Caki2 (cell line): ENCODE measurements at regions not wholly inside any gene's neighbourhood (a gene's known extent, or its start where the extent isn't known, plus 50 kb on each side); places are given as distances from the start of the nearest gene placed in this dataset.
"Not testable (repeated sequence)": the region's sequence is repeated elsewhere in the genome, so short reads cannot be mapped to it uniquely, and the experiment has no call there.

ENCODE experiments used
- DNase-seq: peaks from one replicate; pipeline ENCODE4 v3.0.0-alpha.2; 2015; ENCODE audit warnings: low read depth
- in situ Hi-C: cut with HindIII; loops from 2 replicates; pipeline ENCODE4 v1.10.0; 2016; ENCODE audit warnings: low sequenced_read_pairs, low pct_unique_long_range_greater_than_20kb, mixed read lengths

DNA sequence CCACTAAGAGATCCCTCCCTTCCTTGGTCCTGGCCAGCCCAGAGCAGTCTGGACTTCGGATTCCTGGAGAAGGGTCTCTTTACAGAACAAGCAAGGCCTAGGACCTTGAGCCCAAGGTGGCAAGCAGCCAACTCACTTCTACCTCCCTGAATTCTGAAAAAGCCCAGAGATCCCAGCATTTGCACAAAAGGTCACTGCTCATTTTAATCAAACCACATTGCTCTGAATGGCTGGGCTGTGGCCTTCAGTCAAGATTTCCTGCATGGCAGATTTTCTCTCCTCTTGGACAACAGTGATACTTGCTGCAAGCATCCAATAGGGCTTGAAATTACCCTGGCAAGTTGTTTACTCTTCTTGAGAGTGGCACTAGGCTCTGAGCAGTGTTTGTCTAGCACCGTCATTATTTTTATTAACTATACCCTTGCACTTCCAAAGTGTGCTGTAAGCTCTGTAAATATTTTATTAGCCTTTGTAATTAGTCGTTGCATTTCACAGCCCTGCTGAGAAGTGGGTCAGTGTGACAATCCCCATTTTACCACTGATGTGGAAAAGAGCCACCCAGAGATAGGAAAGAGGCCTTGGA lies 274.7 kb upstream of the CTNNB1 start:
- in situ Hi-C loops, result no loop called here
- peak; percentile 31 for DNase-seq

- in situ Hi-C loops, result no loop called here
- no peak for DNase-seq
Measured at GRCh38 chr3:40925231-40925630, 274.1 kb upstream of the CTNNB1 start.

GRCh38 chr3:40930131-40930538 lies 269.2 kb upstream of the CTNNB1 start:
- DNase-seq, result no peak
- in situ Hi-C loops, result no loop called here

- DNase-seq, result no peak
- in situ Hi-C loops, result no loop called here
Measured at GRCh38 chr3:40930756-40931155, 268.5 kb upstream of the CTNNB1 start.

DNA sequence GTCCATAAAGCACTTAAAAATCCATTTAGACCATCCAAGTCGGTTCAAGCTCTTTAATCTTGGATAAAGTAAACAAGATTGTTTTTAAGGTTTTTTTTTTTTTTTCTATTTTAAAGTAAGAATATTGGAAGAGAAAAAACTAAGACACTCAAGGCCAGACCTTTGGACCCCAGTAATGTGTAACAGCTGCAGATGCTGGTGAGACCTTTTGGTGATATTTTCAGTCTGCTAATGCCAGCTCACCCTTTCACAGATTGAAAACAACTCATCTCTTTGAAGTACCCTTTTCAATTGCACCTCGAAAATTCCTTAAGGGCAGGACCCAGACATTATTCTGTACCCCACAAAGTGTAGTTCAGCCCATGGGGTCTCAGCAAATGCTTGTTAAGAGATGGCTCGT lies 260.7 kb upstream of the CTNNB1 start:
- DNase-seq, result no peak
- in situ Hi-C loops, result no loop called here

- in situ Hi-C loops, result no loop called here
Measured at GRCh38 chr3:40939030-40939740, 260.1 kb upstream of the CTNNB1 start.

GRCh38 chr3:40939741-40940130 lies 259.6 kb upstream of the CTNNB1 start:
- in situ Hi-C loops, result no loop called here

More at GRCh38 chr3:40939030-40939740, 260.1 kb upstream of the CTNNB1 start:
- DNase-seq, result no peak

GRCh38 chr3:40940651-40941050 lies 258.7 kb upstream of the CTNNB1 start:
- in situ Hi-C loops, result no loop called here
- DNase-seq, result no peak

More at GRCh38 chr3:40939741-40940130, 259.6 kb upstream of the CTNNB1 start:
- no peak for DNase-seq

DNA sequence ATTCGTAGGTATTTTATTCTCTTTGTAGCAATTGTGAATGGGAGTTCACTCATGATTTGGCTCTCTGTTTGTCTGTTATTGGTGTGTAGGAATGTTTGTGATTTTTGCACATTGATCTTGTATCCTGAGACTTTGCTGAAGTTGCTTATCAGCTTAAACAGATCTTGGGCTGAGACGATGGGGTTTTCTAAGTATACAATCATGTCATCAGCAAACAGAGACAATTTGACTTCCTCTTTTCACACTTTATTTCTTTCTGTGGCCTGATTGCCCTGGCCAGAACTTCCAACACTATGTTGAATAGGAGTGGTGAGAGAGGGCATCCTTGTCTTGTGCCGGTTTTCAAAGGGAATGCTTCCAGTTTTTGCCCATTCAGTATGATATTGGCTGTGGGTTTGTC lies 252.3 kb upstream of the CTNNB1 start:
- DNase-seq, in situ Hi-C loops: not testable (repeated sequence)

GRCh38 chr3:40949347-40949746 lies 250.0 kb upstream of the CTNNB1 start:
- in situ Hi-C loops, DNase-seq: not testable (repeated sequence)

DNA sequence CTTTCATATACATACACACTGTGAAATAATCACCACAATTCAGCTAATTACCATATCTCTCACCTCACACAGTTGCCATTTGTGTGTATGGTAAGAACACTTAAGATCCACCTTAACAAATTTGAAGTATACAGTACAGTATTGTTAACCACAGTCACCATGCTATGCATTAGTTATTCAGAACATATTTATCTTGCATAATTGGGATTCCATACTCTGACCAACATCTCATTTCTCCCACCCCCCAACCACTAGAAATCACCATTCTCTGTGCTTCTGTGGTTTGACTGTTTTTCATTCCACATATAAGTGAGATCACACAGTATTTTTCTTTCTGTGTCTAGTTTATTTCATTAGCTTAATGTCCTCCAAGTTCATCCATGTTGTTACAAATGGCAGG lies 247.7 kb upstream of the CTNNB1 start:
- in situ Hi-C loops, result no loop called here

DNA sequence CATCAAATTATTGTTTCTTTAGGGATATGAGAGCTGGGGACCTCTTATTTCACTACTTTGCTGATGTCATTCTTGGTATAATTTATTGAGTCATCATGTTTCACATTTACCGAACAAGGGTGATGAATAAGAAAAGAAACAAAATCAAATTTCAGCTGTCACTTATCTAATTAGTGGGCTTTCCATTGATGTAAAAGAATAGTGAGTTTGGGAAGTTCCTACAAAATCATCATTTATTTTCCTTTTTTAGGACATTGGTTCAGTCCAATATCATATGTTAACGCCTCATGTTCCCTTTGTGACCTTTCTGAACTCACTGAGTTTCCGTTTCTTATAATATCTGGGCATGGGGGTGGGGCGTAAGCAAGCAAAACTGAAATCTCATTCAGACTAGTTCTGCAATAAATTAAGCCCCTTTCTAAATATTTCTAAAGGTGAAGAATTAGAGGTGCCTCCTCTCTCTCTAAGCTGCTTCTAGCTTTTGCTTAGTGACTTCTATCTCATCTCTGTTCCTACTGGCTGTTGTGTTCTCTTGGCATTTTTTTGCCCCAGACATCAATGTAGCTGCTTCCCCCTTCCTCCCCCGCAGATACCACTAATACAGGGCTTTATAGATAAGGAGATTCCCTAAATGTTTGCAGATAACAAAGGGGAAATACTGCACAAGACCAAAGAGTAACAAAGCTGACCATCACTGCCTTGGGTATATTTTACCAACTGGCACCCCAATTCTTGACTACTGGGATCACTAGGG lies 238.0 kb upstream of the CTNNB1 start:
- DNase-seq, result no peak
- in situ Hi-C loops, result no loop called here

More for the DNA sequence above, 247.7 kb upstream of the CTNNB1 start:
- no peak for DNase-seq

GRCh38 chr3:40962721-40963120 lies 236.6 kb upstream of the CTNNB1 start:
- in situ Hi-C loops, result no loop called here
- no peak for DNase-seq

- DNase-seq, result no peak
- in situ Hi-C loops, result no loop called here
Measured at GRCh38 chr3:40968666-40969065, 230.6 kb upstream of the CTNNB1 start.

- DNase-seq, result no peak
- in situ Hi-C loops, result no loop called here
Measured at GRCh38 chr3:40969341-40969740, 230.0 kb upstream of the CTNNB1 start.

- in situ Hi-C loops, result no loop called here
- DNase-seq, result no peak
Measured at GRCh38 chr3:40969756-40970466, 229.4 kb upstream of the CTNNB1 start.

- in situ Hi-C loops, result no loop called here
- DNase-seq, result peak; percentile 97
Measured at GRCh38 chr3:40971191-40972168, 227.8 kb upstream of the CTNNB1 start.

DNA sequence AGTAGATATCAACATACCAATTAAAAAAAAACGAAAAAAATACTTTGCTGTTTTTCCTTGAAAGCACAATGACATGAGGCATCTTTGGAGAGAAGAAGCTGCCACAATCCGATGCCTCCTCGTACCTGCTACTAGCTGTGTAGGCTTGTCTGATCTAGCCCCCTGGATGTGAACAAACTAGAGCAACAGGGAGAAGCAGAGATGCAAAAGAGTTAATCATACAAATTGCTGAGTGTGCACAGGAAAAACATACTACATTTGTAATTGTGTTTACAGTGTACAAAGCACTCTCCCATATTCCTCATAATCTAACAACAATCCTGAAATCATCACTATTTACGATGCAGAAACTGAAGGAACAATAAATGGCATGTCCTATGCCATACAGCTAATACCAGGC lies 227.0 kb upstream of the CTNNB1 start:
- in situ Hi-C loops, result no loop called here

More for the DNA sequence above, 227.0 kb upstream of the CTNNB1 start:
- DNase-seq, result no peak
